Body of pancreas (tissue), 4 donors: ENCODE measurements at regions not wholly inside any gene's neighbourhood (a gene's known extent, or its start where the extent isn't known, plus 50 kb on each side); places are given as distances from the start of the nearest gene placed in this dataset.
"Not testable (repeated sequence)": the region's sequence is repeated elsewhere in the genome, so short reads cannot be mapped to it uniquely, and the experiment has no call there.

ENCODE experiments used
- ATAC-seq: fragments of 150-250 bp; one replicate; pipeline ENCODE4 v1.9.1; 2016
- DNase-seq, 4 donors: peaks; one replicate each; pipeline ENCODE4 v3.0.0-alpha.2; 2019
- H3K27ac ChIP-seq, 4 donors: fragments of 200-600 bp; sonication (generic); 1 replicate in 3 of 4; 2 replicates in 1 of 4; pipeline versions ENCODE4 v1.5.1 to v1.6.1; 2016 to 2019; ENCODE audit warnings: mild to moderate bottlenecking in 1 of 4, mixed read lengths in 1 of 4, moderate library complexity in 1 of 4
- H3K27me3 ChIP-seq, 2 donors: fragments of 200-600 bp; sonication (generic); one replicate each; pipeline ENCODE4 v1.6.0; 2016; ENCODE audit warnings: mild to moderate bottlenecking in 1 of 2
- H3K36me3 ChIP-seq, 2 donors: fragments of 200-600 bp; sonication (generic); replicated peaks in 1 of 2; 2 replicates each; pipeline ENCODE4 v1.5.1; 2016; ENCODE audit warnings: low read depth in 2 of 2; ENCODE audit not compliant: insufficient read depth in 1 of 2
- H3K4me1 ChIP-seq: fragments of 200-600 bp; sonication (generic); one replicate; pipeline ENCODE4 v1.6.0; 2016
- H3K4me3 ChIP-seq, 2 donors: fragments of 200-600 bp; sonication (generic); 1 replicate in 1 of 2; 2 replicates in 1 of 2; pipeline ENCODE4 v1.5.1; 2016 to 2019
- H3K9me3 ChIP-seq, 3 donors: fragments of 200-600 bp; sonication (generic); 1 replicate in 2 of 3; 2 replicates in 1 of 3; pipeline ENCODE4 v1.5.1; 2016
- POLR2A ChIP-seq, 3 donors: fragments of 450-650 bp; IDR thresholded peaks; one replicate each; pipeline ENCODE4 v1.6.1; 2016; ENCODE audit warnings: antibody characterized with exemption in 3 of 3, mild to moderate bottlenecking in 2 of 3
- WGBS, 2 donors: methylation state at CpG; one replicate each; pipeline ENCODE4 v1.1.5; 2017; 5-methylcytosine and 5-hydroxymethylcytosine counted together
- intact Hi-C: fragments of 100-400 bp; cut with DNase I; formaldehyde crosslinking; loops from one replicate; pipeline ENCODE4 v1.15.1; 2023
- TF ChIP-seq, protein P1 (sequence below), 7 experiments: fragments of 450-650 bp in 4 of 7; fragments of 200-600 bp in 3 of 7; sonication (generic) in 3 of 7; IDR thresholded peaks; one replicate each; pipeline ENCODE4 v1.5.1; 2016 to 2019; ENCODE audit warnings: antibody characterized with exemption in 7 of 7

DNA sequence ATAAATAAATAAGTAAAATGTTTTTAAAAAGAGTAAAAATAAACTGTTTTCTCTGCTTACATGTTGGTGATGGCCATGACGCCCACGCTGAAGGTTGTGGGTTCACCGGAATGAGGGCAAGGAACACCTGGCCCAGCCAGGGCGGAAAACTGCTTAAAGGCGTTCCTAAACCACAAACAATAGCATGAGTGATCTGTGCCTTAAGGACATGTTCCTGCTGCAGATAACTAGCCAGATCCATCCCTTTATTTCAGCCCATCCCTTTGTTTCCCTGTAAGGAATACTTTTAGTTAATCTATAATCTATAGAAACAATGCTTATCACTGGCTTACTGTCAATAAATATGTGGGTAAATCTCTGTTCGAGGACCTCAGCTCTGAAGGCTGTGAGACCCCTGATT, 63.3 kb upstream of the CEP78 start:
- 85 to 89% methylated on average over 6 of the region's 6 CpGs for WGBS, 2 donors
- H3K4me1 ChIP-seq, H3K9me3 ChIP-seq, DNase-seq, intact Hi-C loops, H3K27me3 ChIP-seq, ATAC-seq, H3K36me3 ChIP-seq, H3K27ac ChIP-seq, H3K4me3 ChIP-seq: not testable (repeated sequence)

GRCh38 chr9:78171651-78172050, 64.2 kb upstream of the CEP78 start:
- Histone ChIP-seq H3K36me3 (no peaks in the 10 kb centered on the region), H3K4me1 (peaks cover 9% of the 10 kb centered on the region), H3K27ac (no peak overlapping the region), H3K4me3 (no peak overlapping the region), H3K9me3 (no peaks in the 10 kb centered on the region), H3K27me3 (no peaks in the 10 kb centered on the region)
- intact Hi-C loops = no loop called here
- peak in 1 of 3 donors; percentile 57 for TF ChIP-seq POLR2A (IDR thresholded peaks at IDR 0.05)
- TF ChIP-seq, protein P1, sequence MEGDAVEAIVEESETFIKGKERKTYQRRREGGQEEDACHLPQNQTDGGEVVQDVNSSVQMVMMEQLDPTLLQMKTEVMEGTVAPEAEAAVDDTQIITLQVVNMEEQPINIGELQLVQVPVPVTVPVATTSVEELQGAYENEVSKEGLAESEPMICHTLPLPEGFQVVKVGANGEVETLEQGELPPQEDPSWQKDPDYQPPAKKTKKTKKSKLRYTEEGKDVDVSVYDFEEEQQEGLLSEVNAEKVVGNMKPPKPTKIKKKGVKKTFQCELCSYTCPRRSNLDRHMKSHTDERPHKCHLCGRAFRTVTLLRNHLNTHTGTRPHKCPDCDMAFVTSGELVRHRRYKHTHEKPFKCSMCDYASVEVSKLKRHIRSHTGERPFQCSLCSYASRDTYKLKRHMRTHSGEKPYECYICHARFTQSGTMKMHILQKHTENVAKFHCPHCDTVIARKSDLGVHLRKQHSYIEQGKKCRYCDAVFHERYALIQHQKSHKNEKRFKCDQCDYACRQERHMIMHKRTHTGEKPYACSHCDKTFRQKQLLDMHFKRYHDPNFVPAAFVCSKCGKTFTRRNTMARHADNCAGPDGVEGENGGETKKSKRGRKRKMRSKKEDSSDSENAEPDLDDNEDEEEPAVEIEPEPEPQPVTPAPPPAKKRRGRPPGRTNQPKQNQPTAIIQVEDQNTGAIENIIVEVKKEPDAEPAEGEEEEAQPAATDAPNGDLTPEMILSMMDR (IDR thresholded peaks at IDR 0.05) = no peak
- no peak for ATAC-seq
- WGBS, 2 donors = 87 to 90% methylated on average over 1 of the region's 1 CpG
- DNase-seq = no peak

- WGBS, 2 donors = 84 to 89% methylated on average over 6 of the region's 6 CpGs
- Histone ChIP-seq H3K36me3 (no peaks in the 10 kb centered on the region), H3K27ac (no peak overlapping the region), H3K9me3 (no peaks in the 10 kb centered on the region), H3K4me3 (no peak overlapping the region), H3K4me1 (peaks cover 9% of the 10 kb centered on the region), H3K27me3 (no peaks in the 10 kb centered on the region)
- ATAC-seq (no peak), DNase-seq (no peak)
- intact Hi-C loops = no loop called here
- TF ChIP-seq, protein P1 (IDR thresholded peaks at IDR 0.05) = no peak
- no peak for TF ChIP-seq POLR2A (IDR thresholded peaks at IDR 0.05)
Observed at GRCh38 chr9:78169125-78169524, 66.8 kb upstream of the CEP78 start.

DNA sequence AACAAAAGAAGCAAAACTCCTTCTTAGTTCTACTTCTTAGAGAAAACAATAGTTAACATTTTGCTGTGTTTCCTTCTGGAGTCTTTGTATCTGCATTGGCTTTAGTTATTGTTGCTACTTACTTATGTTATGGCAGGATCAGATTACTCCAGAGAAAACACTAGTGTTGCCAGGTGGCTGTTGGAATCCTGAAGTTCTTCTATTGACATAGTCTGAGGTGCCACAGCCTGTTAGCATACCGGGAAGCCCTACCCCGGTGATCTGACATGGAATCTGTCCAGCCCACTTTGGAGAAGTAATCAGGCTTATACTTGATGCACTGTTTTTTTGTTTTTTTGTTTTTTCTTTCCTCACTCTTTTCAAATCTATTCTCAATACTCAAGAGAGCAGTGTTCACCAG, 68.5 kb upstream of the CEP78 start:
- TF ChIP-seq POLR2A (IDR thresholded peaks at IDR 0.05) = no peak
- TF ChIP-seq, protein P1 (IDR thresholded peaks at IDR 0.05) = no peak
- H3K27me3 ChIP-seq = no peaks in the 10 kb centered on the region
- intact Hi-C loops = no loop called here
- no peaks in the 10 kb centered on the region for H3K36me3 ChIP-seq
- WGBS, 2 donors = 7 to 24% methylated on average over 2 of the region's 2 CpGs
- peaks cover 9% of the 10 kb centered on the region for H3K4me1 ChIP-seq
- no peak overlapping the region for H3K27ac ChIP-seq
- H3K9me3 ChIP-seq = no peaks in the 10 kb centered on the region
- no peak overlapping the region for H3K4me3 ChIP-seq
- DNase-seq = peak; percentile 35 to 68 (median 52)
- peak; percentile 86 for ATAC-seq

DNA sequence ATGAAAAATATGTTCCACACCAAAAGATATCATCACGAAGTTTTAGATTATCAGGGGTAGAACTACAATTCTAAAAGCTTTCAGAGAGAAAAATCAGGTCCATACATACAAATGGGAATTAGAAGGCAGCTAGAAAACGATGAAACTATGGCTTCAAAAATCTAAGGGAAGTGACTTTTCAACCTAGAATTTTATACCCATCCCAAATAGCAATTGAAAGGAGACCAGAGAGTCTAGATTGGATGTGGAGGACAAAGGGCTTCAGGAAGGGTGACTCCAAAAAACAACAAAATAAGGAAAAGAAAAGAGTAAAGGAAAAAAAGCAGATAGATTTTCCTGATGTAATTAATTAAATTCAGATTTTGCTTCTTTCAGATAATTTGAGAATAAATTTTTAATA, 72.0 kb upstream of the CEP78 start:
- DNase-seq = no peak
- no peak for ATAC-seq
- Histone ChIP-seq H3K9me3 (no peaks in the 10 kb centered on the region), H3K27me3 (no peaks in the 10 kb centered on the region), H3K36me3 (no peaks in the 10 kb centered on the region), H3K4me1 (peaks cover 9% of the 10 kb centered on the region), H3K27ac (no peak overlapping the region), H3K4me3 (no peak overlapping the region)
- intact Hi-C loops = no loop called here
- 59 to 61% methylated on average over 2 of the region's 2 CpGs for WGBS, 2 donors
- TF ChIP-seq POLR2A (IDR thresholded peaks at IDR 0.05) = no peak
- TF ChIP-seq, protein P1 (IDR thresholded peaks at IDR 0.05) = no peak
